Neuronal stem cell (in vitro differentiated cells): ENCODE measurements at regions not wholly inside any gene's neighbourhood (a gene's known extent, or its start where the extent isn't known, plus 50 kb on each side); places are given as distances from the start of the nearest gene placed in this dataset.

Experiments
- DNase-seq: peaks from one replicate; pipeline ENCODE4 v3.0.0-alpha.2; 2013; ENCODE audit warnings: low spot score
- H2AFZ ChIP-seq: one replicate; pipeline ENCODE4 v1.6.1; 2013; ENCODE audit warnings: mild to moderate bottlenecking, low read length, inconsistent platforms
- H2AK5ac ChIP-seq: 2 replicates; pipeline ENCODE4 v1.6.1; 2013; ENCODE audit warnings: low read depth, mild to moderate bottlenecking, inconsistent platforms, low read length, moderate library complexity, mixed read lengths
- H2BK120ac ChIP-seq: 2 replicates; pipeline ENCODE4 v1.6.1; 2013; ENCODE audit warnings: low read depth, mild to moderate bottlenecking, inconsistent platforms, low read length, moderate library complexity, mixed read lengths
- H2BK12ac ChIP-seq: one replicate; pipeline ENCODE4 v1.6.1; 2013; ENCODE audit warnings: low read length, inconsistent platforms
- H2BK15ac ChIP-seq: 2 replicates; pipeline ENCODE4 v1.6.1; 2013; ENCODE audit warnings: mild to moderate bottlenecking, low read length, inconsistent platforms, mixed read lengths
- H2BK5ac ChIP-seq: one replicate; pipeline ENCODE4 v1.6.1; 2013; ENCODE audit warnings: inconsistent platforms, mild to moderate bottlenecking, low read length, moderate library complexity
- H3K14ac ChIP-seq: one replicate; pipeline ENCODE4 v1.6.1; 2013; ENCODE audit warnings: low read length, inconsistent platforms
- H3K18ac ChIP-seq: 2 replicates; pipeline ENCODE4 v1.6.1; 2013; ENCODE audit warnings: low read length, inconsistent platforms
- H3K23ac ChIP-seq: 2 replicates; pipeline ENCODE4 v1.6.1; 2013; ENCODE audit warnings: low read depth, mild to moderate bottlenecking, mixed read lengths, low read length, inconsistent platforms; ENCODE audit not compliant: poor library complexity
- H3K27ac ChIP-seq: replicated peaks from 3 replicates; pipeline ENCODE4 v1.5.1; 2013; ENCODE audit warnings: low read length, inconsistent platforms
- H3K27me3 ChIP-seq, 3 experiments: 2 replicates each; pipeline ENCODE4 v1.6.1; 2013; ENCODE audit warnings: low read length in 3 of 3, mild to moderate bottlenecking in 2 of 3, inconsistent platforms in 1 of 3, low read depth in 1 of 3, mixed read lengths in 1 of 3, moderate library complexity in 1 of 3; ENCODE audit not compliant: control insufficient read depth in 3 of 3, insufficient read depth in 3 of 3
- H3K36me3 ChIP-seq, 2 donors: replicated peaks in 1 of 2; 2 replicates each; pipeline ENCODE4 v1.6.1; 2013; ENCODE audit warnings: low read length in 2 of 2; ENCODE audit not compliant: control insufficient read depth in 2 of 2, insufficient read depth in 2 of 2
- H3K4ac ChIP-seq: 2 replicates; pipeline ENCODE4 v1.6.1; 2013; ENCODE audit warnings: inconsistent platforms, mild to moderate bottlenecking, low read length, moderate library complexity
- H3K4me1 ChIP-seq, 2 donors: 1 replicate in 1 of 2; 2 replicates in 1 of 2; pipeline ENCODE4 v1.6.1; 2013; ENCODE audit warnings: low read length in 2 of 2, low read depth in 1 of 2; ENCODE audit not compliant: control insufficient read depth in 2 of 2, insufficient read depth in 1 of 2
- H3K4me2 ChIP-seq: one replicate; pipeline ENCODE4 v1.6.1; 2013; ENCODE audit warnings: mild to moderate bottlenecking, low read length, inconsistent platforms; ENCODE audit not compliant: insufficient read depth, poor library complexity, severe bottlenecking
- H3K4me3 ChIP-seq, 2 donors: 2 replicates each; pipeline ENCODE4 v1.5.1; 2013; ENCODE audit warnings: low read length in 2 of 2, mild to moderate bottlenecking in 2 of 2, inconsistent platforms in 1 of 2, moderate library complexity in 1 of 2
- H3K79me1 ChIP-seq: one replicate; pipeline ENCODE4 v1.6.1; 2013; ENCODE audit warnings: low read depth, mild to moderate bottlenecking, inconsistent platforms, low read length, moderate library complexity
- H3K9ac ChIP-seq: one replicate; pipeline ENCODE4 v1.6.1; 2013; ENCODE audit warnings: mild to moderate bottlenecking, low read depth, low read length, inconsistent platforms; ENCODE audit not compliant: poor library complexity
- H3K9me3 ChIP-seq, 2 donors: replicated peaks in 1 of 2; 2 replicates each; pipeline versions ENCODE3 to v1.6.1; 2013; ENCODE audit warnings: low read length in 2 of 2, mild to moderate bottlenecking in 2 of 2, inconsistent platforms in 1 of 2, low read depth in 1 of 2, mixed read lengths in 1 of 2, moderate library complexity in 1 of 2; ENCODE audit not compliant: control insufficient read depth in 2 of 2, insufficient read depth in 1 of 2
- H4K8ac ChIP-seq: one replicate; pipeline ENCODE4 v1.6.1; 2013; ENCODE audit warnings: low read depth, mild to moderate bottlenecking, inconsistent platforms, low read length, moderate library complexity
- H4K91ac ChIP-seq: one replicate; pipeline ENCODE4 v1.6.1; 2013; ENCODE audit warnings: low read length, low read depth, mild to moderate bottlenecking, inconsistent platforms; ENCODE audit not compliant: poor library complexity
- WGBS, 2 donors: extraction: QIAGEN DNeasy Blood & Tissue Kit; methylation state at CpG; one replicate each; pipeline ENCODE4 v1.1.7; 2013; ENCODE audit warnings: missing lambda C conversion rate in 2 of 2, mixed read lengths in 1 of 2; ENCODE audit not compliant: insufficient read length in 2 of 2, insufficient replicate concordance in 1 of 2; ENCODE audit errors: extremely low coverage in 2 of 2; 5-methylcytosine and 5-hydroxymethylcytosine counted together

DNA sequence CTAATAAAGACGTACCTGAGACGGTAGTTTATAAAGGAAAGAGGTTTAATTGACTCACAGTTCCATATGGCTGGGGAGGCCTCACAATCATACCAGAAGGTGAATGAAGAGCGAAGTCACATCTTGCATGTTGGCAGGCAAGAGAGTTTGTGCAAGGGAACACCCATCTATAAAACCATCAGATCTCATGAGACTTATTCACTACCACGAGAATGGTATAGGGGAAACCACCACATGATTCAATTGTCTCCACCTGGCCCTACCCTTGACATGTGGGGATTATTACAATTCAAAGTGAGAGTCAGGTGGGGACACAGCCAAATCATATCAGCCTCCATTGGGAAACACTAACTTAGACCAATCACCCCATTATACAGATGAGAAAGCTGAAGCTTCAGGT is 81.4 kb downstream of the SKA1 start:
- Histone ChIP-seq H2BK5ac (no peak overlapping the region), H2BK15ac (no peak overlapping the region), H3K27ac (no peak overlapping the region), H2BK12ac (no peak overlapping the region), H2BK120ac (no peak overlapping the region), H3K4me3 (no peak overlapping the region), H3K9me3 (peaks cover 0 to 3% of the 10 kb centered on the region in 2 donors), H3K79me1 (no peaks in the 10 kb centered on the region), H2AFZ (no peak overlapping the region), H3K27me3 (no peaks in the 10 kb centered on the region), H3K36me3 (no peaks in the 10 kb centered on the region), H4K8ac (no peak overlapping the region), H3K18ac (no peak overlapping the region), H4K91ac (no peak overlapping the region), H3K9ac (no peak overlapping the region), H3K4me1 (peaks cover 0 to 15% of the 10 kb centered on the region in 2 donors), H3K4me2 (no peak overlapping the region), H3K23ac (no peak overlapping the region), H3K4ac (no peak overlapping the region), H2AK5ac (no peak overlapping the region), H3K14ac (no peak overlapping the region)
- no CpG with 5 or more reads among the region's 4 CpGs for WGBS, 2 donors
- DNase-seq, result no peak

DNA sequence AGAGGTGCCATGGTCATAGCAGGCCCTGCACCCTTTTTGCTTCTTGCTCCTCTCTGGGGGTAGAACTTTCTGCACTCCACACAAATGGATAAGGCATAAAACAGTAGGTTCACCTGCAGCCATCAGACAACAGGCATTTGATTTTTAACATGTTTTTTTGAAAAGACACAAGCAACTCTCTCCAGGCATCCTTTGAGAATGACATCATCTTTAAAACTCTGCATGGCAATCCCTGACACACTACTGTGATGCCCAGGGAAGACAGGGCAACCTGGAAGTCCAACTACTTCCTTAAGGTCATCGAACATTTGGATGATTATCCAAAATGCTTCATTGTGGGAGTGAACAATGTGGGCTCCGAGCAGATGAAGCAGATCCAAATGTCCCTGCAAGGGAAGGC is 82.8 kb downstream of the SKA1 start:
- DNase-seq, result no peak
- H3K36me3 ChIP-seq, result no peaks in the 10 kb centered on the region
- H3K9me3 ChIP-seq, result peaks cover 0 to 3% of the 10 kb centered on the region in 2 donors
- H2AK5ac ChIP-seq, result no peak overlapping the region
- H3K18ac ChIP-seq, result no peak overlapping the region
- no peak overlapping the region for H3K9ac ChIP-seq
- H2BK5ac ChIP-seq, result no peak overlapping the region
- H3K79me1 ChIP-seq, result no peaks in the 10 kb centered on the region
- no peak overlapping the region for H2BK15ac ChIP-seq
- H3K23ac ChIP-seq, result no peak overlapping the region
- H3K4me1 ChIP-seq, result peaks cover 0 to 15% of the 10 kb centered on the region in 2 donors
- no peak overlapping the region for H3K4me3 ChIP-seq
- H3K4ac ChIP-seq, result no peak overlapping the region
- no peak overlapping the region for H2BK120ac ChIP-seq
- H4K8ac ChIP-seq, result no peak overlapping the region
- no peaks in the 10 kb centered on the region for H3K27me3 ChIP-seq
- no peak overlapping the region for H2AFZ ChIP-seq
- H2BK12ac ChIP-seq, result no peak overlapping the region
- no peak overlapping the region for H3K27ac ChIP-seq
- no peak overlapping the region for H3K4me2 ChIP-seq
- no peak overlapping the region for H4K91ac ChIP-seq
- H3K14ac ChIP-seq, result no peak overlapping the region
- WGBS, 2 donors, result no CpG with 5 or more reads among the region's 2 CpGs

DNA sequence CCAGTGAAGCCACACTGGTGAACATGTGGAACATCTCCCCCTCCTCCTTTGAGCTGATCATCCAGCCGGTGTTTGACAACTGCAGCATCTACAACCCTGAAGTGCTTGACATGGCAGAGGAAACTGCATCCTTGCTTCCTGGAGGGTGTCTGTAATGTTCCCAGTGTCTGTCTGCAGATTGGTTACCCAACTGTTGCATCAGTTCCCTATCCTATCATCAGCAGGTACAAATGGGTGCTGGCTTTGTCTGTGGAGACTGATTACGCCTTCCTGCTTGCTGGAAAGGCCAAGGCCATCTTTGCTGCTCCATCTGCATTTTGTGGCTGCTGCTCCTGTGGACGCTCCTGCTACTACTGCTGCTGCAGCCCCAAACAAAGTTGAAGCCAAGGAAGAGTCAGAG is 83.5 kb downstream of the SKA1 start:
- Histone ChIP-seq H3K9me3 (peaks cover 0 to 3% of the 10 kb centered on the region in 2 donors), H3K18ac (no peak overlapping the region), H2BK15ac (no peak overlapping the region)

DNA sequence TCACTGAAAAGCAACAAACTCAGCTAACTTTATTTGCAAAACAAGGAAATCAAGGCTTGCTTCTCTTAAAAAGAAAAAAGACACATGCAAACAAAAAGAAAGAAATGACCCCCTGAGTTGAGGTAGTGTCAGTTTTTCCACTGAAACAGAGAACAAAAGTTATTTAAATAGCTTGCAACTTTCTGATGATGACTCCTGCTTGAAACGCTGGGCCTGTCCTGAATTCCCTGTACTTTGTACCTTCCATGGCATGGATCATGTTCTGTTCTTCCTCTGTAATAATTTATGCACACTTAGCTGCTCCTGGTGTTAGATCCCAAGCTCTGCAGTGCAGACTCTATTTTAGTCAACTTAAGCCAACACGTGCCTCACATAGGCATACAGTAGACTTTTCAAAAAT is 84.0 kb downstream of the SKA1 start:
- Histone ChIP-seq H3K18ac (no peak overlapping the region), H4K91ac (no peak overlapping the region), H3K4me3 (no peak overlapping the region), H3K14ac (no peak overlapping the region), H2AFZ (no peak overlapping the region), H3K4ac (no peak overlapping the region), H3K4me1 (peaks cover 0 to 15% of the 10 kb centered on the region in 2 donors), H3K36me3 (no peaks in the 10 kb centered on the region), H2BK120ac (no peak overlapping the region), H2AK5ac (no peak overlapping the region), H2BK12ac (no peak overlapping the region), H2BK15ac (no peak overlapping the region), H4K8ac (no peak overlapping the region), H2BK5ac (no peak overlapping the region), H3K9ac (no peak overlapping the region), H3K27ac (no peak overlapping the region), H3K23ac (no peak overlapping the region), H3K79me1 (no peaks in the 10 kb centered on the region), H3K4me2 (no peak overlapping the region), H3K27me3 (no peaks in the 10 kb centered on the region), H3K9me3 (peaks cover 0 to 3% of the 10 kb centered on the region in 2 donors)
- no peak for DNase-seq
- no CpG with 5 or more reads among the region's 2 CpGs for WGBS, 2 donors

More for the DNA sequence above, 83.5 kb downstream of the SKA1 start:
- no peaks in the 10 kb centered on the region for H3K36me3 ChIP-seq
- no peak overlapping the region for H2BK5ac ChIP-seq
- no peak overlapping the region for H2AK5ac ChIP-seq
- H3K4me2 ChIP-seq, result no peak overlapping the region
- H3K27me3 ChIP-seq, result no peaks in the 10 kb centered on the region
- H4K8ac ChIP-seq, result no peak overlapping the region
- H3K4me3 ChIP-seq, result no peak overlapping the region
- no peak overlapping the region for H2BK12ac ChIP-seq
- H3K14ac ChIP-seq, result no peak overlapping the region
- H3K79me1 ChIP-seq, result no peaks in the 10 kb centered on the region
- peaks cover 0 to 15% of the 10 kb centered on the region in 2 donors for H3K4me1 ChIP-seq
- no peak overlapping the region for H3K23ac ChIP-seq
- no peak for DNase-seq
- no peak overlapping the region for H2AFZ ChIP-seq
- no peak overlapping the region for H3K9ac ChIP-seq
- no peak overlapping the region for H4K91ac ChIP-seq
- H3K27ac ChIP-seq, result no peak overlapping the region
- no CpG with 5 or more reads among the region's 3 CpGs for WGBS, 2 donors
- H3K4ac ChIP-seq, result no peak overlapping the region
- no peak overlapping the region for H2BK120ac ChIP-seq
